NB4 (cell line): ENCODE measurements at regions not wholly inside any gene's neighbourhood (a gene's known extent, or its start where the extent isn't known, plus 50 kb on each side); places are given as distances from the start of the nearest gene placed in this dataset.

Source experiments
- CTCF ChIP-seq: IDR thresholded peaks from one replicate; pipeline ENCODE4 v1.5.1; 2012; ENCODE audit warnings: low read depth, low read length
- MYC ChIP-seq: IDR thresholded peaks from 2 replicates; pipeline ENCODE4 v1.6.1; 2011; ENCODE audit warnings: low read depth, low read length
- POLR2A ChIP-seq: IDR thresholded peaks from 2 replicates; pipeline ENCODE4 v1.6.1; 2011; ENCODE audit warnings: mild to moderate bottlenecking; ENCODE audit not compliant: insufficient read length; ENCODE audit errors: extremely low read depth

DNA sequence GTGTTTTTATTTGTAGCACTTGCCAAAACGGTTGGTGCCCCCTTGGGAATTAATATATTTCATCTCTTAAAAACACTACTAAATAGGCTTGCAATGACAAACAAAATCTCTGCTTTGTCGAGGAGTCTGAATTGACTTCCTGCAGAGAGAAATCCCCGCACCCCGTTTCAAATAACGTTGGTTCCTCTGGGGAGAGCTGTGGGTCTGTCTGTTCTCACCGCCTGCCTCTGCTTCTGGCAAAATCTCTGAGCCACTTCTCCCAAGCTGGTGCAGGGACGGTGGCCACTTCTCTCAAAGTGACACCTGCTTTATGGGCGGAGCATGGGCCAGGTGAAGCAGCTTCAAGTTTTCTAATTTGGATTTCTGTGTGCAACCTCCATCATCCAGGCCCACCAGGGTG is 186.3 kb upstream of the ADARB2 start:
- TF ChIP-seq POLR2A (no peak), CTCF (no peak), MYC (no peak)
